OCI-LY7 (cell line): ENCODE measurements at regions not wholly inside any gene's neighbourhood (a gene's known extent, or its start where the extent isn't known, plus 50 kb on each side); places are given as distances from the start of the nearest gene placed in this dataset.

ENCODE experiments used
- BruUV-seq: library from RNA; stranded (reverse); fragments of 400-500 nt; replicated peaks from 2 replicates; lab custom pipeline; 2021; lab: Mats Ljungman, UMichigan
- CTCF ChIA-PET: fragments of 300-600 bp; sonication (Branson Sonifier 250); formaldehyde crosslinking; loops from one replicate; lab custom pipeline; 2022; ENCODE audit warnings: antibody characterized with exemption; ENCODE audit not compliant: unreplicated experiment; lab: Charles Lee
- POLR2A ChIA-PET: fragments of 300-600 bp; sonication (Branson Sonifier 250); formaldehyde crosslinking; loops from one replicate; lab custom pipeline; 2022; ENCODE audit warnings: antibody characterized with exemption; lab: Charles Lee
- DNase-seq: peaks from one replicate; pipeline ENCODE4 v3.0.0-alpha.2; 2015; ENCODE audit warnings: low spot score
- H2AFZ ChIP-seq: fragments of 200-600 bp; sonication (generic), shearing (Covaris generic); 2 replicates; pipeline ENCODE4 v1.6.1; 2014; ENCODE audit warnings: mild to moderate bottlenecking, antibody characterized with exemption, low read length, moderate library complexity
- H3K27ac ChIP-seq: fragments of 200-600 bp; sonication (generic); 2 replicates; pipeline ENCODE4 v1.5.1; 2014; ENCODE audit warnings: mixed run types, low read depth, mild to moderate bottlenecking, moderate library complexity, low read length, inconsistent platforms; ENCODE audit not compliant: poor library complexity, severe bottlenecking
- H3K36me3 ChIP-seq: fragments of 200-600 bp; sonication (generic); 2 replicates; pipeline ENCODE4 v1.6.1; 2014; ENCODE audit warnings: mild to moderate bottlenecking, antibody characterized with exemption, low read length, moderate library complexity, mixed read lengths; ENCODE audit not compliant: insufficient read depth
- H3K4me1 ChIP-seq: fragments of 200-600 bp; sonication (generic); 2 replicates; pipeline ENCODE4 v1.5.1; 2014; ENCODE audit warnings: mild to moderate bottlenecking, low read length; ENCODE audit not compliant: insufficient read depth, poor library complexity, severe bottlenecking
- H3K4me2 ChIP-seq: fragments of 200-600 bp; sonication (generic); 2 replicates; pipeline ENCODE4 v1.6.1; 2014; ENCODE audit warnings: mild to moderate bottlenecking, low read length
- H3K4me3 ChIP-seq: fragments of 200-600 bp; sonication (generic); 2 replicates; pipeline ENCODE4 v1.5.1; 2014; ENCODE audit warnings: mild to moderate bottlenecking, low read depth, low read length; ENCODE audit not compliant: poor library complexity, severe bottlenecking
- H3K79me2 ChIP-seq: fragments of 200-600 bp; sonication (generic); 2 replicates; pipeline ENCODE4 v1.6.1; 2016; ENCODE audit warnings: low read depth, mild to moderate bottlenecking, low read length, moderate library complexity, mixed read lengths; ENCODE audit not compliant: insufficient read depth
- H3K9me2 ChIP-seq: fragments of 200-600 bp; sonication (generic); 2 replicates; pipeline ENCODE4 v1.6.1; 2016; ENCODE audit warnings: mild to moderate bottlenecking, low read length, mixed read lengths; ENCODE audit not compliant: insufficient read depth
- H3K9me3 ChIP-seq: fragments of 200-600 bp; sonication (generic); 2 replicates; pipeline ENCODE4 v1.6.1; 2014; ENCODE audit warnings: mild to moderate bottlenecking, mixed run types, low read length, mixed read lengths
- H4K20me1 ChIP-seq: fragments of 200-600 bp; sonication (generic); 2 replicates; pipeline ENCODE4 v1.6.1; 2014; ENCODE audit warnings: mild to moderate bottlenecking, antibody characterized with exemption, low read length, moderate library complexity, mixed read lengths; ENCODE audit not compliant: insufficient read depth
- CTCF ChIP-seq: fragments of 200-600 bp; sonication (generic); conservative IDR thresholded peaks from 2 replicates; pipeline ENCODE4 v1.5.1; 2014; ENCODE audit warnings: mild to moderate bottlenecking, antibody characterized with exemption, low read length, moderate library complexity, mixed read lengths
- EZH2phosphoT487 ChIP-seq: fragments of 200-600 bp; sonication (generic); IDR thresholded peaks from 2 replicates; pipeline ENCODE4 v1.6.1; 2018; ENCODE audit warnings: low read depth, borderline replicate concordance, mild to moderate bottlenecking, mixed run types, antibody characterized with exemption, low read length, moderate library complexity, mixed read lengths
- intact Hi-C: fragments of 100-400 bp; cut with micrococcal nuclease; formaldehyde crosslinking; loops from one replicate; pipeline ENCODE4 v1.10.0; 2022; ENCODE audit not compliant: unreplicated experiment

DNA sequence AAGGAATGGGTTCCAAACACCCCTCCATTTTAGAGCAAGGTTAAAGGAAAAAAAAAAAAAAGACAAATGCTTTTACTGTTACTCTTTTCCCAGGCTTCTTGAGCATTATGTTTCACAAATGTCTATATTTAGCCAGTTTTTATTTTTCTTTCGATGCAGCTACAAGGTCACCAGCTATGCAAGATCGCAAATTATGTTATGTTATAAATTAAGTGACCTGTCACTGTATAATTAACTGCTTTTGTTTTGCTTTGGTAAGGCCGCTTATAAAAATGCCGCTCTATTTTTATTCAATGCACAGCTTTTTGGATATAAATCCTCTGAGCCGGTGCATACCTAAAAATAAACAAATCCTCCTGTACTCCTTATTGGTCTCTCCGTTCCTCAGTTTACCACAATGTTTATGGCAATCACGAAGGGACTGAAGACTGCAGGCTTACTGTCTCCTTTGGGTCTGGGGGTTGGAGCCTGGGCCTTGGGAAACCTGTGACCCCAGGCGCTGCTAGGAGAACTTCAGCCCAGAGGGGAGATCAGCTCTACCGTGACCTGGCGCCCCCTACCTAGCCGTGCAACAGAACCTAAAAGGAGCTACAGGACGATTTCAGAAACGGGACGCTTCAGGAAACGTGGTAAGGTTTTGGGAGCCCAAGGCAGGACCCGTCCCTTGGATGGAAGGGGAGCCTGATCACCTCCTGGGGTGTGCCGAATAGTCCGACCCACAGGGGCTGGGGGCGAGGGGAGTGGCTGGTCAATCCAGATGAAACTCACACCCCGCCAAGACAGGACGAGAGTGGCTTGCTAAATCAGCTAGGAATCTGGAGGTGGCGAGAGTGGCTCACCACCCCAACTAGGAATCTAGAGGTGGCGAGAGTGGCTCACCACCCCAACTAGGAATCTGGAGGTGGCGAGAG lies 101.2 kb upstream of the CD55 start:
- no peaks in the 10 kb centered on the region for H3K9me3 ChIP-seq
- no peaks in the 10 kb centered on the region for H3K4me1 ChIP-seq
- CTCF ChIA-PET, result no interaction called here
- no peaks in the 10 kb centered on the region for H3K79me2 ChIP-seq
- no peak for DNase-seq
- BruUV-seq, result no TSS peak
- POLR2A ChIA-PET, result interaction anchor here (0.7 kb wide), 2 partner anchors 123 to 189 kb away, joined by 3 read pairs; no protein-coding TSS in a partner anchor
- no peak overlapping the region for H3K4me3 ChIP-seq
- no peaks in the 10 kb centered on the region for H3K9me2 ChIP-seq
- no peak overlapping the region for H3K4me2 ChIP-seq
- H3K27ac ChIP-seq, result no peak overlapping the region
- no peak overlapping the region for H2AFZ ChIP-seq
- TF ChIP-seq CTCF (no peak), EZH2phosphoT487 (no peak)
- no peaks in the 10 kb centered on the region for H4K20me1 ChIP-seq
- intact Hi-C loops, result no loop called here
- no peaks in the 10 kb centered on the region for H3K36me3 ChIP-seq

GRCh38 chr1:207221934-207222351 lies 99.5 kb upstream of the CD55 start:
- intact Hi-C loops, result no loop called here
- H3K36me3 ChIP-seq, result no peaks in the 10 kb centered on the region
- no peaks in the 10 kb centered on the region for H3K9me3 ChIP-seq
- no peak for DNase-seq
- ChIA-PET POLR2A (interaction anchor here (1.1 kb wide), 1 partner anchor 13 kb away, joined by 6 read pairs; no protein-coding TSS in a partner anchor), CTCF (no interaction called here)
- no peaks in the 10 kb centered on the region for H4K20me1 ChIP-seq
- H2AFZ ChIP-seq, result no peak overlapping the region
- no peak overlapping the region for H3K4me2 ChIP-seq
- no peaks in the 10 kb centered on the region for H3K79me2 ChIP-seq
- H3K27ac ChIP-seq, result no peak overlapping the region
- H3K4me3 ChIP-seq, result no peak overlapping the region
- H3K9me2 ChIP-seq, result no peaks in the 10 kb centered on the region
- no TSS peak for BruUV-seq
- no peak for TF ChIP-seq CTCF
- H3K4me1 ChIP-seq, result no peaks in the 10 kb centered on the region

- intact Hi-C loops, result no loop called here
- Histone ChIP-seq H2AFZ (no peak overlapping the region), H4K20me1 (no peaks in the 10 kb centered on the region), H3K9me2 (no peaks in the 10 kb centered on the region), H3K9me3 (no peaks in the 10 kb centered on the region), H3K4me1 (no peaks in the 10 kb centered on the region), H3K36me3 (no peaks in the 10 kb centered on the region), H3K4me3 (no peak overlapping the region), H3K79me2 (no peaks in the 10 kb centered on the region), H3K27ac (no peak overlapping the region), H3K4me2 (no peak overlapping the region)
- POLR2A ChIA-PET, result no interaction called here
- no TSS peak for BruUV-seq
- DNase-seq, result no peak
- no peak for TF ChIP-seq EZH2phosphoT487
- TF ChIP-seq CTCF, result no peak
- CTCF ChIA-PET, result no interaction called here
Measured at GRCh38 chr1:207223162-207223561, 98.3 kb upstream of the CD55 start.
